Skeletal muscle tissue (tissue), 3 donors: ENCODE measurements at regions not wholly inside any gene's neighbourhood (a gene's known extent, or its start where the extent isn't known, plus 50 kb on each side); places are given as distances from the start of the nearest gene placed in this dataset.

Experiments
- H3K27ac ChIP-seq: one replicate; pipeline ENCODE4 v1.7.0; 2013; ENCODE audit warnings: mild to moderate bottlenecking, low read depth, low read length, inconsistent platforms
- H3K27me3 ChIP-seq, 3 donors: one replicate each; pipeline ENCODE4 v1.7.0; 2013; ENCODE audit warnings: low read length in 3 of 3; ENCODE audit not compliant: control insufficient read depth in 3 of 3, insufficient read depth in 3 of 3
- H3K36me3 ChIP-seq, 3 donors: one replicate each; pipeline ENCODE4 v1.7.0; 2013; ENCODE audit warnings: low read length in 3 of 3; ENCODE audit not compliant: control insufficient read depth in 3 of 3, insufficient read depth in 3 of 3
- H3K4me1 ChIP-seq, 3 donors: one replicate each; pipeline ENCODE4 v1.7.0; 2013; ENCODE audit warnings: low read length in 3 of 3, mild to moderate bottlenecking in 3 of 3; ENCODE audit not compliant: control insufficient read depth in 3 of 3, insufficient read depth in 3 of 3
- H3K4me3 ChIP-seq, 3 donors: one replicate each; pipeline ENCODE4 v1.7.0; 2013; ENCODE audit warnings: low read length in 3 of 3
- H3K9ac ChIP-seq, 3 donors: one replicate each; pipeline ENCODE4 v1.7.0; 2013; ENCODE audit warnings: low read length in 3 of 3, mild to moderate bottlenecking in 3 of 3, moderate library complexity in 2 of 3, low read depth in 1 of 3
- H3K9me3 ChIP-seq, 3 donors: one replicate each; pipeline ENCODE4 v1.7.0; 2013; ENCODE audit warnings: low read length in 3 of 3; ENCODE audit not compliant: control insufficient read depth in 3 of 3
- donor health status: Osteomylitis.

GRCh38 chr1:114333690-114334089 lies 177.3 kb downstream of the TRIM33 start:
- H3K27ac ChIP-seq: no peak overlapping the region

GRCh38 chr1:114331936-114332335 lies 178.3 kb upstream of the SYT6 start:
- no peaks in the 10 kb centered on the region for H3K36me3 ChIP-seq
- H3K4me3 ChIP-seq: no peak overlapping the region
- H3K27me3 ChIP-seq: peaks cover 0 to 11% (median 8%) of the 10 kb centered on the region in 3 donors
- no peaks in the 10 kb centered on the region for H3K9me3 ChIP-seq
- no peak overlapping the region for H3K27ac ChIP-seq
- H3K4me1 ChIP-seq: no peaks in the 10 kb centered on the region
- no peak overlapping the region for H3K9ac ChIP-seq

More at GRCh38 chr1:114333690-114334089, 177.3 kb downstream of the TRIM33 start:
- no peak overlapping the region for H3K9ac ChIP-seq
- H3K27me3 ChIP-seq: peaks cover 0 to 7% (median 4%) of the 10 kb centered on the region in 3 donors
- H3K9me3 ChIP-seq: no peaks in the 10 kb centered on the region
- H3K4me1 ChIP-seq: no peaks in the 10 kb centered on the region
- no peaks in the 10 kb centered on the region for H3K36me3 ChIP-seq
- H3K4me3 ChIP-seq: no peak overlapping the region

GRCh38 chr1:114330451-114330983 lies 176.8 kb upstream of the SYT6 start:
- H3K9ac ChIP-seq: no peak overlapping the region

DNA sequence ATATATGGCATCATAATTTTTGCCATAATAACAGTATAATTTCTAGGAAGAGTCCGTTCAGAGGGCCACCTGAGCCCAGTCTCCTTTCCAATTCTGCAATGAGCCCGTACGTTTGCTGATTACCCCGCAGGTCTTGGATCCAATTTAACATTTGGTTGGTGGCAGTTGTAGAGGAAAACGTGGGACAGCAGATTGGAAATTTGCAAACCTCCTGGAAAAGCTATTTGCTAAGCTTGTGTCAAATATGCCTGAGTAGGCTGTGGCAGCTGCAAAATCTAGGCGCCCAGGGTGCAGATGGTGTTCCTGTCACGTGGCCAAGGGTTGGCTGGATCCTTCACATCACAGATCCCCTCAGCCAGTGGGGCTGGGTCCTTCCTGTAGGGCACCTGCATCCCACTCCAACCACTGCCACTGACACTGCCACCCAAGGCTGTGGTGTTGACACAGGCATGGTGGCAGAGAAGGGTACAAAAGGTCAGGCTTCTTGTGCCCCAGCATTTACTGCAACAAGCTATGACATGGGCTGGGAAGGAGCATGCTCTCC lies 174.8 kb upstream of the SYT6 start:
- Histone ChIP-seq H3K27ac (no peak overlapping the region), H3K36me3 (no peaks in the 10 kb centered on the region), H3K27me3 (peaks cover 0 to 11% (median 8%) of the 10 kb centered on the region in 3 donors), H3K9ac (no peak overlapping the region), H3K9me3 (no peaks in the 10 kb centered on the region), H3K4me3 (no peak overlapping the region), H3K4me1 (no peaks in the 10 kb centered on the region)

More at GRCh38 chr1:114330451-114330983, 176.8 kb upstream of the SYT6 start:
- H3K4me1 ChIP-seq: no peaks in the 10 kb centered on the region
- no peak overlapping the region for H3K27ac ChIP-seq
- H3K4me3 ChIP-seq: no peak overlapping the region
- no peaks in the 10 kb centered on the region for H3K36me3 ChIP-seq
- peaks cover 0 to 11% (median 8%) of the 10 kb centered on the region in 3 donors for H3K27me3 ChIP-seq
- H3K9me3 ChIP-seq: no peaks in the 10 kb centered on the region

DNA sequence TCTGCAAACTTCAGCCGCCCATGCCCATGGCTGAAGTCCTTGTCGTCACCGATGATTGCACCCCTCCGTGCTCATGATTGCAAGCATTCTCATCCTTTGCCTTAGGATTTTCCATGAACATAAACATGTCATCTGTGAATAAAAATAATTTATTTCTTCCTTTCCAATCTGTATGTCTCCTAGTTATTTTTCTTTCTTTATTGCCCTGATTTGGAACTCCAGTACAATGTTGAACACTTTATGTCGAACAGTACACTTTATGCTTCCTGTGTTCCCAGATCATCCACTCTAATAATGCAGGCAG lies 170.9 kb upstream of the SYT6 start:
- Histone ChIP-seq H3K27me3 (peaks cover 0 to 6% (median 5%) of the 10 kb centered on the region in 3 donors), H3K9ac (no peak overlapping the region)

DNA sequence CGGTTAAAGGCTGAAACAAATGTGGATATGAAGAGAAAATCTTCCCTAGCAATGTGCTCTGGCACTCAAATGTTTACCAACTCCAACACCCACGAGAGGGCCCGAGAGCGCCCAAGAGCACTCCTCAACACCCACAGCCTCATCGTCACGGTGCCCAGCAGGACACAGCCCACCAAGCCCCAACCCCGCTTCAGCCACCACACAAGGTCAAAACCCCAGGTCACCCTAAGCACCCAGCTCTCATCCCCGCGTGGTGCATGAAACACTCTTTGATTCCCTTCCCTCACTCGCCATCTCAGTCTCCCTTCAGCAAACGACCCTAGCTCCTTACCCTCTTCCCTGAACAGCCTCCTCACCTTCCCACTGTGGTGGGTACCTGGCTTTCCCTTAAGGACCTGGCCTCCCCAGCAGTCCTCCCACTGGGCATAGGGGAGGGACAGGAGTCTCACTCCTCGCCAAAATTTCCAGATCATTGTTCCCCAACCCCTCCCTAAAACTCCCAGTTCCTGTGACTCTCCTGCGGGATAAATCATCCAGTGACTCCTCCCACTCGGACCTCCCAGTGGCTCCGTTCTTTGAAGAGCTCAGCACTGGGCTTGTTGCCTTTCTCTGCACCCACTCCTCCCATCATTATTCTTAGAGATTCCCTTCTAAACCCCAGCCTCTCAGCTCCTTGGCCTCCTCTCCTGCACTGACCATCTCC lies 170.4 kb upstream of the SYT6 start:
- peaks cover 0 to 6% (median 5%) of the 10 kb centered on the region in 3 donors for H3K27me3 ChIP-seq
- no peak overlapping the region for H3K4me3 ChIP-seq
- no peak overlapping the region for H3K27ac ChIP-seq
- no peak overlapping the region for H3K9ac ChIP-seq
- no peaks in the 10 kb centered on the region for H3K36me3 ChIP-seq
- H3K4me1 ChIP-seq: no peaks in the 10 kb centered on the region
- no peaks in the 10 kb centered on the region for H3K9me3 ChIP-seq

More for the DNA sequence above, 170.9 kb upstream of the SYT6 start:
- H3K36me3 ChIP-seq: no peaks in the 10 kb centered on the region
- H3K4me1 ChIP-seq: no peaks in the 10 kb centered on the region
- H3K27ac ChIP-seq: no peak overlapping the region
- no peaks in the 10 kb centered on the region for H3K9me3 ChIP-seq
- H3K4me3 ChIP-seq: no peak overlapping the region

GRCh38 chr1:114322734-114323133 lies 169.1 kb upstream of the SYT6 start:
- Histone ChIP-seq H3K4me1 (no peaks in the 10 kb centered on the region), H3K4me3 (no peak overlapping the region), H3K36me3 (no peaks in the 10 kb centered on the region), H3K27me3 (no peaks in the 10 kb centered on the region), H3K9ac (no peak overlapping the region), H3K27ac (no peak overlapping the region), H3K9me3 (no peaks in the 10 kb centered on the region)

GRCh38 chr1:114322207-114322606 lies 168.5 kb upstream of the SYT6 start:
- Histone ChIP-seq H3K9ac (no peak overlapping the region), H3K4me3 (no peak overlapping the region), H3K4me1 (no peaks in the 10 kb centered on the region), H3K27me3 (no peaks in the 10 kb centered on the region), H3K27ac (no peak overlapping the region), H3K36me3 (no peaks in the 10 kb centered on the region), H3K9me3 (no peaks in the 10 kb centered on the region)

DNA sequence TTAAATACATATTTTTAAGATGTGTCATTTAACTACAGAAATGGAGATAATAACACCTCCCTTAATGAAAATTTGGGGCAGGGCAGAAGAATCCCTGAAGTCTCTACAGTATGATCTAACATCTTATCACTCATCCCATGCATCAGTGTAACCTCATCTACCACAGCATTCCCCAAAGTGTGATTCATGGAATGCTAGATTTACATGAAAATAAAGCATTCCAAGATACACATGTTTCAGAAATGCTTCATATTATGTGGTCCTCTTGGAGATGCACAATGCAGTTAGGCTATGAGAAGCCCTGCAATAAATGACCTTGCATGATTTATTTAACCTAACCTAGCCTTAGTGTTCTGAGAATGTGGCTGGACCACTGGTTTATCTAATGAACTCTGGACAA lies 166.9 kb upstream of the SYT6 start:
- no peak overlapping the region for H3K4me3 ChIP-seq
- no peaks in the 10 kb centered on the region for H3K36me3 ChIP-seq
- no peaks in the 10 kb centered on the region for H3K9me3 ChIP-seq
- H3K27ac ChIP-seq: no peak overlapping the region
- H3K4me1 ChIP-seq: no peaks in the 10 kb centered on the region
- H3K9ac ChIP-seq: no peak overlapping the region
- H3K27me3 ChIP-seq: no peaks in the 10 kb centered on the region

DNA sequence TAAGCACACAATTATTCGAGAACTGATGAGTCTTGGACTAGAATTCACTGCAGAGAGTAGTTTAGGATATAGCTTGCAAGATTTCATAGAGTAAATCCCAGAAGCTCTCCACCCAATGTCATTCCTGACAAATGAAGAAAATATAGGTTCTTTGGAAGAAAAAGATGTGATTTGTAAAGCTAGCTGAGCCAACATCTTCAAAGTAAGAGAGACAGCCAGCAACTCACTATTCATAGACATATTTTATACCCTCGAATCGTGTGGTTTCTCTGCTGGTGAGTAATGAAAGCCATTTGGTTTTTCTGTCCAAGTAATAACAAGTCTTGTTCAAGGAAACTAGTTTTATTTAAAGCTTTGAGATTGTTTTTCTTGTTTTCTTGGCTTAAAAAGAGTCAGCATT lies 165.7 kb upstream of the SYT6 start:
- Histone ChIP-seq H3K27ac (no peak overlapping the region), H3K27me3 (no peaks in the 10 kb centered on the region), H3K9me3 (no peaks in the 10 kb centered on the region), H3K4me3 (no peak overlapping the region), H3K36me3 (no peaks in the 10 kb centered on the region), H3K9ac (no peak overlapping the region), H3K4me1 (no peaks in the 10 kb centered on the region)
